Endodermal cell (in vitro differentiated cells): ENCODE measurements at regions not wholly inside any gene's neighbourhood (a gene's known extent, or its start where the extent isn't known, plus 50 kb on each side); places are given as distances from the start of the nearest gene placed in this dataset.

Source experiments
- DNase-seq: peaks from one replicate; pipeline ENCODE4 v3.0.0-alpha.2; 2017
- H3K27ac ChIP-seq: 2 replicates; pipeline ENCODE4 v1.5.1; 2013; ENCODE audit warnings: mild to moderate bottlenecking, low read depth, low read length, moderate library complexity
- H3K27me3 ChIP-seq: 2 replicates; pipeline ENCODE4 v1.6.1; 2013; ENCODE audit warnings: mild to moderate bottlenecking, low read length, moderate library complexity; ENCODE audit not compliant: insufficient read depth, control insufficient read depth, poor library complexity, severe bottlenecking
- H3K36me3 ChIP-seq: 2 replicates; pipeline ENCODE4 v1.7.0; 2013; ENCODE audit warnings: mild to moderate bottlenecking, low read length, moderate library complexity; ENCODE audit not compliant: control insufficient read depth, insufficient read depth
- H3K4me1 ChIP-seq: one replicate; pipeline ENCODE4 v1.7.0; 2013; ENCODE audit warnings: low read length; ENCODE audit not compliant: control insufficient read depth, insufficient read depth
- H3K4me3 ChIP-seq: 2 replicates; pipeline ENCODE4 v1.5.1; 2013; ENCODE audit warnings: mild to moderate bottlenecking, low read length, moderate library complexity
- H3K9ac ChIP-seq: 2 replicates; pipeline ENCODE4 v1.6.1; 2013; ENCODE audit warnings: mild to moderate bottlenecking, low read length, moderate library complexity; ENCODE audit not compliant: poor library complexity, severe bottlenecking; ENCODE audit errors: extremely low read depth
- H3K9me3 ChIP-seq: 2 replicates; pipeline ENCODE4 v1.6.1; 2013; ENCODE audit warnings: mild to moderate bottlenecking, low read length, moderate library complexity; ENCODE audit not compliant: control insufficient read depth
- H3K27ac Mint-ChIP-seq: 2 replicates; pipeline ENCODE4 v1.8.0; 2020; ENCODE audit warnings: mixed read lengths
- H3K27me3 Mint-ChIP-seq: 2 replicates; pipeline ENCODE4 v1.8.0; 2021; ENCODE audit warnings: mild to moderate bottlenecking, mixed read lengths; ENCODE audit not compliant: insufficient read depth
- H3K36me3 Mint-ChIP-seq: 2 replicates; pipeline ENCODE4 v1.8.0; 2020; ENCODE audit warnings: low read depth, mixed read lengths
- H3K4me1 Mint-ChIP-seq: 2 replicates; pipeline ENCODE4 v1.8.0; 2020; ENCODE audit warnings: mixed read lengths
- H3K4me3 Mint-ChIP-seq: 2 replicates; pipeline ENCODE4 v1.8.0; 2020; ENCODE audit warnings: mild to moderate bottlenecking, moderate library complexity, mixed read lengths
- H3K9me3 Mint-ChIP-seq: 2 replicates; pipeline ENCODE4 v1.8.0; 2020; ENCODE audit warnings: mild to moderate bottlenecking, mixed read lengths
- CTCF ChIP-seq: fragments of 200-600 bp; sonication (generic); conservative IDR thresholded peaks from 2 replicates; pipeline ENCODE4 v1.5.0; 2021; ENCODE audit warnings: antibody characterized with exemption, mild to moderate bottlenecking
- WGBS, 2 experiments: methylation state at CpG; one replicate each; pipeline versions ENCODE4 v1.1.5 to v1.1.7; 2013; ENCODE audit warnings: missing lambda C conversion rate in 2 of 2, mixed read lengths in 1 of 2; ENCODE audit not compliant: insufficient coverage in 1 of 2, insufficient read length in 1 of 2; 5-methylcytosine and 5-hydroxymethylcytosine counted together

- Mint-ChIP-seq H3K27ac (no peak overlapping the region), H3K9me3 (no peaks in the 10 kb centered on the region), H3K4me1 (peaks cover 2% of the 10 kb centered on the region), H3K36me3 (no peaks in the 10 kb centered on the region), H3K4me3 (no peak overlapping the region), H3K27me3 (peaks cover 6% of the 10 kb centered on the region)
- H3K36me3 ChIP-seq: no peaks in the 10 kb centered on the region
- no peaks in the 10 kb centered on the region for H3K27me3 ChIP-seq
- H3K27ac ChIP-seq: no peak overlapping the region
- H3K4me3 ChIP-seq: no peak overlapping the region
- H3K9me3 ChIP-seq: no peaks in the 10 kb centered on the region
- TF ChIP-seq CTCF: no peak
- peaks cover 6% of the 10 kb centered on the region for H3K4me1 ChIP-seq
- 94% methylated on average over 2 to 3 of the region's 3 CpGs for WGBS, 2 experiments
- H3K9ac ChIP-seq: no peak overlapping the region
- no peak for DNase-seq
These were observed 144.8 kb upstream of the TNP1 start for GRCh38 chr2:217004656-217005055.

GRCh38 chr2:217001740-217002139 is 141.9 kb upstream of the TNP1 start:
- no peaks in the 10 kb centered on the region for H3K9me3 ChIP-seq
- no peak for DNase-seq
- Mint-ChIP-seq H3K9me3 (no peaks in the 10 kb centered on the region), H3K27me3 (peaks cover 6% of the 10 kb centered on the region), H3K27ac (no peak overlapping the region), H3K4me1 (peaks cover 12% of the 10 kb centered on the region), H3K36me3 (no peaks in the 10 kb centered on the region), H3K4me3 (no peak overlapping the region)
- 59 to 89% methylated on average over 2 of the region's 2 CpGs for WGBS, 2 experiments
- no peak for TF ChIP-seq CTCF
- H3K4me1 ChIP-seq: peaks cover 10% of the 10 kb centered on the region
- H3K36me3 ChIP-seq: no peaks in the 10 kb centered on the region
- H3K27ac ChIP-seq: no peak overlapping the region
- H3K4me3 ChIP-seq: no peak overlapping the region
- H3K9ac ChIP-seq: no peak overlapping the region
- no peaks in the 10 kb centered on the region for H3K27me3 ChIP-seq

GRCh38 chr2:217000406-217000805 is 140.5 kb upstream of the TNP1 start:
- no peaks in the 10 kb centered on the region for H3K9me3 ChIP-seq

More at GRCh38 chr2:217000406-217000805, 140.5 kb upstream of the TNP1 start:
- Mint-ChIP-seq H3K4me3 (no peak overlapping the region), H3K36me3 (no peaks in the 10 kb centered on the region), H3K4me1 (peaks cover 19% of the 10 kb centered on the region), H3K27ac (no peak overlapping the region), H3K27me3 (peaks cover 5% of the 10 kb centered on the region), H3K9me3 (no peaks in the 10 kb centered on the region)
- no peak overlapping the region for H3K4me3 ChIP-seq
- H3K27ac ChIP-seq: no peak overlapping the region
- no peaks in the 10 kb centered on the region for H3K36me3 ChIP-seq
- no peak overlapping the region for H3K9ac ChIP-seq
- DNase-seq: no peak
- TF ChIP-seq CTCF: no peak
- H3K27me3 ChIP-seq: no peaks in the 10 kb centered on the region
- H3K4me1 ChIP-seq: peaks cover 13% of the 10 kb centered on the region
- 90 to 100% methylated on average over 2 to 3 of the region's 3 CpGs for WGBS, 2 experiments
